ENCODE measurements at regions not wholly inside any gene's neighbourhood (a gene's known extent, or its start where the extent isn't known, plus 50 kb on each side); places are given as distances from the start of the nearest gene placed in this dataset.

- TF ChIP-seq ATF6 (CRISPR knock-in tag; IDR thresholded peaks at IDR 0.05), result no peak
Measured at GRCh38 chr13:33550885-33551284, 265.3 kb upstream of the STARD13 start (continued).

- Mint-ChIP-seq H3K9me3 (0 out of 2 replicates have a peak, but pooled peaks cover 3% of the 10 kb centered on the region), H3K4me1 (peaks cover under 1% of the 10 kb centered on the region; the same call in 1 of the 2 replicates), H3K27ac (peak overlapping the region; percentile 78; the same call in 1 of the 2 replicates), H3K36me3 (no peaks in the 10 kb centered on the region), H3K27me3 (ENCODE audit: low read depth) (no peaks in the 10 kb centered on the region), H3K4me3 (no peak overlapping the region)
- DNase-seq (ENCODE audit: low spot score) (no peak), ATAC-seq (no peak)
- POLR2A ChIA-PET, result no interaction called here
- CTCF ChIA-PET, result interaction anchor here (1.0 kb wide), 1 partner anchor 12 kb away, joined by 3 read pairs; no protein-coding TSS in a partner anchor
- no peak for TF ChIP-seq MLX (CRISPR knock-in tag; IDR thresholded peaks at IDR 0.05)
- no peak for TF ChIP-seq FOXP4 (CRISPR knock-in tag; IDR thresholded peaks at IDR 0.05)
- TF ChIP-seq AFF4 (CRISPR knock-in tag; IDR thresholded peaks at IDR 0.05; ENCODE audit: borderline replicate concordance), result no peak
- no peak for TF ChIP-seq TEAD4 (CRISPR knock-in tag; IDR thresholded peaks at IDR 0.05)
- TF ChIP-seq CDX4 (CRISPR knock-in tag; IDR thresholded peaks at IDR 0.05; ENCODE audit: borderline replicate concordance), result no peak
- TF ChIP-seq PRRX2 (CRISPR knock-in tag; IDR thresholded peaks at IDR 0.05), result no peak
- no peak for TF ChIP-seq ZNF121 (CRISPR knock-in tag; IDR thresholded peaks at IDR 0.05)
- no peak for TF ChIP-seq GTF2I (CRISPR knock-in tag; conservative IDR thresholded peaks at IDR 0.05)
Measured at GRCh38 chr13:33554919-33555791, 262.8 kb upstream of the RFC3 start.

- DNase-seq (ENCODE audit: low spot score) (no peak), ATAC-seq (no peak)
- Mint-ChIP-seq H3K4me3 (no peak overlapping the region), H3K4me1 (peaks cover 8% of the 10 kb centered on the region), H3K36me3 (no peaks in the 10 kb centered on the region), H3K27me3 (ENCODE audit: low read depth) (no peaks in the 10 kb centered on the region), H3K9me3 (0 out of 2 replicates have a peak, but pooled peaks cover 3% of the 10 kb centered on the region), H3K27ac (no peak overlapping the region)
- POLR2A ChIA-PET, result no interaction called here
- CTCF ChIA-PET, result no interaction called here
- no peak for TF ChIP-seq PRRX2 (CRISPR knock-in tag; IDR thresholded peaks at IDR 0.05)
- no peak for TF ChIP-seq SMAD3 (CRISPR knock-in tag; IDR thresholded peaks at IDR 0.05; ENCODE audit: borderline replicate concordance)
- no peak for TF ChIP-seq ATF3 (CRISPR knock-in tag; conservative IDR thresholded peaks at IDR 0.05)
- no peak for TF ChIP-seq ARID4B (CRISPR knock-in tag; IDR thresholded peaks at IDR 0.05; ENCODE audit: borderline replicate concordance)
- no peak for TF ChIP-seq SOX15 (CRISPR knock-in tag; IDR thresholded peaks at IDR 0.05)
- no peak for TF ChIP-seq ZNF512 (CRISPR knock-in tag; IDR thresholded peaks at IDR 0.05; ENCODE audit: borderline replicate concordance)
- no peak for TF ChIP-seq NFYB (CRISPR knock-in tag; conservative IDR thresholded peaks at IDR 0.05; ENCODE audit: low read depth)
Measured at GRCh38 chr13:33556828-33557227, 261.1 kb upstream of the RFC3 start.
